GM12864 (cell line): ENCODE measurements at regions not wholly inside any gene's neighbourhood (a gene's known extent, or its start where the extent isn't known, plus 50 kb on each side); places are given as distances from the start of the nearest gene placed in this dataset.

Experiments used
- DNase-seq: peaks from one replicate; pipeline ENCODE4 v3.0.0-alpha.2; 2011; ENCODE audit warnings: low read depth
- H3K4me3 ChIP-seq: 2 replicates; pipeline ENCODE4 v1.5.1; 2011; ENCODE audit warnings: mild to moderate bottlenecking, low read depth, low read length, control low read depth
- CTCF ChIP-seq: IDR thresholded peaks from 2 replicates; pipeline ENCODE4 v1.5.1; 2011; ENCODE audit warnings: low read depth, mild to moderate bottlenecking, moderate library complexity, low read length, control low read depth, inconsistent platforms; ENCODE audit errors: missing control alignments

GRCh38 chr9:91040371-91041215 is 239.0 kb downstream of the SYK start:
- TF ChIP-seq CTCF: no peak
- H3K4me3 ChIP-seq: no peak overlapping the region
- DNase-seq: no peak

- H3K4me3 ChIP-seq: no peak overlapping the region
- no peak for TF ChIP-seq CTCF
- no peak for DNase-seq
Measured at GRCh38 chr9:91042024-91042423, 240.4 kb downstream of the SYK start.

GRCh38 chr9:91042541-91042940 is 240.9 kb downstream of the SYK start:
- DNase-seq: no peak
- H3K4me3 ChIP-seq: no peak overlapping the region
- no peak for TF ChIP-seq CTCF

- TF ChIP-seq CTCF: no peak
- no peak for DNase-seq
- no peak overlapping the region for H3K4me3 ChIP-seq
Measured at GRCh38 chr9:91043056-91043810, 241.6 kb downstream of the SYK start.

GRCh38 chr9:91043811-91044175 is 242.2 kb downstream of the SYK start:
- DNase-seq: no peak
- TF ChIP-seq CTCF: no peak
- no peak overlapping the region for H3K4me3 ChIP-seq

GRCh38 chr9:91044354-91044753 is 242.7 kb downstream of the SYK start:
- no peak for DNase-seq
- no peak for TF ChIP-seq CTCF
- no peak overlapping the region for H3K4me3 ChIP-seq
